Caco-2 (cell line): ENCODE measurements at regions not wholly inside any gene's neighbourhood (a gene's known extent, or its start where the extent isn't known, plus 50 kb on each side); places are given as distances from the start of the nearest gene placed in this dataset.
"Not testable (repeated sequence)": the region's sequence is repeated elsewhere in the genome, so short reads cannot be mapped to it uniquely, and the experiment has no call there.

Experiments
- BruUV-seq: library from RNA; stranded (reverse); fragments of 400-500 nt; replicated peaks from 2 replicates; lab custom pipeline; 2021; lab: Mats Ljungman, UMichigan
- CTCF ChIA-PET: fragments of 300-600 bp; sonication (Branson Sonifier 250); formaldehyde crosslinking; loops from one replicate; lab custom pipeline; 2022; ENCODE audit warnings: antibody characterized with exemption; lab: Charles Lee
- POLR2A ChIA-PET: fragments of 300-600 bp; sonication (Branson Sonifier 250); formaldehyde crosslinking; loops from one replicate; lab custom pipeline; 2022; ENCODE audit warnings: antibody characterized with exemption; lab: Charles Lee
- DNase-seq, 2 experiments: peaks; one replicate each; pipeline versions ENCODE4 v3.0.0 to v3.0.0-alpha.2; 2020 to 2022
- H3K27me3 ChIP-seq: replicated peaks from 2 replicates; pipeline ENCODE4 v1.6.0; 2011; ENCODE audit warnings: low read length; ENCODE audit not compliant: control insufficient read depth, insufficient read depth
- H3K36me3 ChIP-seq: 2 replicates; pipeline ENCODE4 v1.5.1; 2011; ENCODE audit warnings: low read length; ENCODE audit not compliant: control insufficient read depth, insufficient read depth
- H3K4me1 ChIP-seq: fragments of 250-450 bp; sonication (Bioruptor Pico); 2 replicates; pipeline ENCODE4 v1.5.1; 2020; ENCODE audit warnings: mild to moderate bottlenecking
- H3K4me3 ChIP-seq: 2 replicates; pipeline ENCODE4 v1.5.1; 2011; ENCODE audit warnings: low read depth, mild to moderate bottlenecking, control low read depth, low read length
- H3K9me3 ChIP-seq: fragments of 250-450 bp; sonication (Bioruptor Pico); 2 replicates; pipeline ENCODE4 v1.5.1; 2020; ENCODE audit warnings: mild to moderate bottlenecking, moderate library complexity
- H3K27ac Mint-ChIP-seq: one replicate; pipeline ENCODE4 v1.8.0; 2022; ENCODE audit warnings: mixed read lengths; ENCODE audit not compliant: unreplicated experiment
- H3K27me3 Mint-ChIP-seq: one replicate; pipeline ENCODE4 v1.8.0; 2022; ENCODE audit warnings: mixed read lengths; ENCODE audit not compliant: insufficient read depth, unreplicated experiment
- H3K36me3 Mint-ChIP-seq: one replicate; pipeline ENCODE4 v1.8.0; 2022; ENCODE audit warnings: mild to moderate bottlenecking, mixed read lengths; ENCODE audit not compliant: insufficient read depth, unreplicated experiment
- H3K4me1 Mint-ChIP-seq: one replicate; pipeline ENCODE4 v1.8.0; 2022; ENCODE audit warnings: low read depth, mixed read lengths; ENCODE audit not compliant: unreplicated experiment
- H3K4me3 Mint-ChIP-seq: one replicate; pipeline ENCODE4 v1.8.0; 2022; ENCODE audit warnings: mild to moderate bottlenecking, moderate library complexity, mixed read lengths; ENCODE audit not compliant: unreplicated experiment
- H3K9me3 Mint-ChIP-seq: one replicate; pipeline ENCODE4 v1.8.0; 2022; ENCODE audit warnings: mixed read lengths; ENCODE audit not compliant: unreplicated experiment
- CTCF ChIP-seq, 2 experiments: fragments of 200-600 bp in 1 of 2; IDR thresholded peaks; 1 replicate in 1 of 2; 2 replicates in 1 of 2; pipeline versions ENCODE4 v1.5.1 to v1.8.0; 2011 to 2022; ENCODE audit warnings: antibody characterized with exemption in 1 of 2, control low read depth in 1 of 2, inconsistent platforms in 1 of 2, low read depth in 1 of 2, low read length in 1 of 2, mild to moderate bottlenecking in 1 of 2, moderate library complexity in 1 of 2; ENCODE audit not compliant: insufficient read depth in 1 of 2, severe bottlenecking in 1 of 2, unreplicated experiment in 1 of 2
- intact Hi-C: fragments of 100-400 bp; cut with micrococcal nuclease; formaldehyde crosslinking; loops from one replicate; pipeline ENCODE4 v1.10.0; 2022; ENCODE audit not compliant: unreplicated experiment

GRCh38 chr6:135686784-135687301 is 164.7 kb upstream of the PDE7B start:
- Mint-ChIP-seq H3K4me1 (no peaks in the 10 kb centered on the region), H3K27me3 (peaks cover 3% of the 10 kb centered on the region), H3K4me3 (no peak overlapping the region), H3K9me3 (no peaks in the 10 kb centered on the region), H3K27ac (no peak overlapping the region), H3K36me3 (no peaks in the 10 kb centered on the region)
- DNase-seq = no peak
- BruUV-seq = no TSS peak
- no peak for TF ChIP-seq CTCF (IDR thresholded peaks at IDR 0.05; ENCODE audit: insufficient read depth in 1 of 2, low read depth in 1 of 2, low read length in 1 of 2, severe bottlenecking in 1 of 2, unreplicated experiment in 1 of 2)
- Histone ChIP-seq H3K27me3 (no peaks in the 10 kb centered on the region), H3K4me3 (no peak overlapping the region), H3K4me1 (no peaks in the 10 kb centered on the region), H3K36me3 (no peaks in the 10 kb centered on the region), H3K9me3 (no peaks in the 10 kb centered on the region)
- POLR2A ChIA-PET = no interaction called here
- intact Hi-C loops = no loop called here
- CTCF ChIA-PET = no interaction called here

- H3K27me3 ChIP-seq, POLR2A ChIA-PET, H3K4me3 ChIP-seq, BruUV-seq, H3K27me3 Mint-ChIP-seq, CTCF ChIA-PET, H3K4me1 Mint-ChIP-seq, H3K4me1 ChIP-seq, H3K36me3 Mint-ChIP-seq, H3K4me3 Mint-ChIP-seq, H3K36me3 ChIP-seq, H3K9me3 ChIP-seq, H3K27ac Mint-ChIP-seq, DNase-seq, intact Hi-C loops, H3K9me3 Mint-ChIP-seq: not testable (repeated sequence)
Observed at GRCh38 chr6:135688476-135688875, 163.0 kb upstream of the PDE7B start.

- TF ChIP-seq CTCF (IDR thresholded peaks at IDR 0.05; ENCODE audit: insufficient read depth in 1 of 2, low read depth in 1 of 2, low read length in 1 of 2, severe bottlenecking in 1 of 2, unreplicated experiment in 1 of 2) = no peak
- intact Hi-C loops = no loop called here
- CTCF ChIA-PET = no interaction called here
- POLR2A ChIA-PET = no interaction called here
- H3K36me3 Mint-ChIP-seq = no peaks in the 10 kb centered on the region
- Histone ChIP-seq H3K4me1 (no peaks in the 10 kb centered on the region), H3K27me3 (no peaks in the 10 kb centered on the region), H3K36me3 (no peaks in the 10 kb centered on the region), H3K4me3 (no peak overlapping the region), H3K9me3 (no peaks in the 10 kb centered on the region)
- H3K27ac Mint-ChIP-seq = no peak overlapping the region
- no peak overlapping the region for H3K4me3 Mint-ChIP-seq
- H3K4me1 Mint-ChIP-seq = no peaks in the 10 kb centered on the region
- DNase-seq = no peak
- H3K9me3 Mint-ChIP-seq = no peaks in the 10 kb centered on the region
- no TSS peak for BruUV-seq
- peaks cover 6% of the 10 kb centered on the region for H3K27me3 Mint-ChIP-seq
Observed at GRCh38 chr6:135692426-135692825, 159.1 kb upstream of the PDE7B start.
